GM21619 (cell line): ENCODE measurements at regions not wholly inside any gene's neighbourhood (a gene's known extent, or its start where the extent isn't known, plus 50 kb on each side); places are given as distances from the start of the nearest gene placed in this dataset.

Experiments
- ATAC-seq: cut with Tn5 transposase; IDR thresholded peaks from one replicate; pipeline ENCODE4 v1.9.1; 2021; ENCODE audit not compliant: unreplicated experiment

GRCh38 chr5:2302169-2302568 is 419.4 kb upstream of the IRX4 start:
- ATAC-seq: no peak

- ATAC-seq: no peak
These were observed 418.3 kb upstream of the IRX4 start for GRCh38 chr5:2300861-2301574.

GRCh38 chr5:2300421-2300820 is 417.7 kb upstream of the IRX4 start:
- ATAC-seq: no peak

GRCh38 chr5:2299388-2300220 is 416.9 kb upstream of the IRX4 start:
- no peak for ATAC-seq

DNA sequence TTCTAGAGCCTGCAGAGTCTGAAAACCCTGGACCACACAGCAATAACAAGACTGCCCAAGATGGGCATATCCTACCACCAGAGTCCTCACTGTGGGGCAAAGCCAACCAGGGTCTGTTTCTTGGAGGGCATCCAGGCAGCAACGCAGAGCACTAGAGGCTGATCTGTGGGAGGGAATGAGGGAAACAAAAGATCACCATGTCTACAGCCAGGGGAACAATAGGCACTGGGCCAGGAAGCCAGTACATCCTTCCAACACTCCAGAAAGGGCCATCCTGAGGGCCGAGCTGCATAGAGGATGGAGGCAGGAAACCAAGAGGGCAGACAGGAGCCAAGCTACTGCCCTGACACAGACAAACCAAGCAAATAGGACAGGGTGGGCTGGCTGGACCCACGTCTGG is 416.1 kb upstream of the IRX4 start:
- ATAC-seq: no peak

- no peak for ATAC-seq
These were observed 415.3 kb upstream of the IRX4 start for GRCh38 chr5:2297991-2298390.

DNA sequence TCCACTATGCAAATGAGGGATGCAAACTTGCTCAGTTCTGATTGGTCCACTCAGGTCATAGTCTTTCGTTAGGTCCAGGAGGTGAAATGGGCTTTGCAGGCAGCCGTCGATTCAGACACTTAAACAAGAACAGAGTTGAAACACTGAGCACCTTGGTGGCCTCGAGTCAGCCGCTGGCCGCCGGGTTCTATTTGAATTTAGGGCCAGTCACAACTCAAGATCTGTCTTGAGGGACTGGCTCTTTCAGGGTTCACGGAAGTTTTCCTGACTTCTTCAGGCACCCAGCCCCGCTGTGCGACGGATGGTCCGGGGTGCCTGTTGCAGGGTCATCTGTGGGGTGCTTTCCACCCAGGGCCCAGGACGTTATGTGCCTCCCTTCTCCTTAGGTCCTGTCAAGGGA is 412.8 kb upstream of the IRX4 start:
- ATAC-seq: no peak

- no peak for ATAC-seq
These were observed 411.2 kb upstream of the IRX4 start for GRCh38 chr5:2293906-2294305.

- no peak for ATAC-seq
These were observed 408.6 kb upstream of the IRX4 start for GRCh38 chr5:2291146-2291840.

GRCh38 chr5:2289380-2289779 is 406.7 kb upstream of the IRX4 start:
- ATAC-seq: no peak

DNA sequence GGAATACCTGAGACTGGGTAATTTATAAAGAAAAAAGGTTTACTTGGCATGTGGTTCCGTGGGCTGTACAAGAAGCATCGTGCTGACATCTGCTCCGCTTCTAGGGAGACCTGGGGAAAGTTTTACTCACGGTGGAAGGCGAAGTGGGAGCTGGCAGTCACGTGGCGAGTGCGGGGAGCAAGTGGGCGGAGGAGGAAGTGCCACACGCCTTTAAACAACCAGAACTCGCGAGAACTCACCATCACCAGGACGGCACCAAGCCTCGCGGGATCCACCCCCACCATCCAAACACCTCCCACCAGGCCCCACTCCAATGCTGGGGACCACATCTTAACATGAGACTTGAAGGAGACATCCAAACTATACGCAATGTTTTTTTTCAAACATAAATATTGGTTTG is 406.2 kb upstream of the IRX4 start:
- no peak for ATAC-seq

DNA sequence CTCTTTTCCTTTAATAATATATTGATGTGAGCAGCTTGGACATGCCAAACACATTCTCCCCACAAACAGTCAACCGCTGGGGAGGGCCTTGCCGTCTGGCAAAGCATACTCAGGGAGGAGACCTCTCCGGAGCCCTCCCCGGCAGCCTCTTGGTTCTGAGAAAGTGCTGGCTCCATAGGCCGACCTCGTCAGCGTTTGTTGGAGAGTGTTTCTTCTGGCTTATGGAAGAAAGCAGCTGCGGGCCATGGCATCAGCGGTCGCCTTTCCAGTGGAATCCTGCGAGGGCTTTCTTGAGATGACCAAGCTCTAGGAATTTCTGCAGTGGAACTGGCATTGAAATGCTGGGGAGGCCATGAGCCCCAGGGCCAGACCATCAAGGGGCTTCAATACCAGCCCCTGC is 405.7 kb upstream of the IRX4 start:
- ATAC-seq: no peak

DNA sequence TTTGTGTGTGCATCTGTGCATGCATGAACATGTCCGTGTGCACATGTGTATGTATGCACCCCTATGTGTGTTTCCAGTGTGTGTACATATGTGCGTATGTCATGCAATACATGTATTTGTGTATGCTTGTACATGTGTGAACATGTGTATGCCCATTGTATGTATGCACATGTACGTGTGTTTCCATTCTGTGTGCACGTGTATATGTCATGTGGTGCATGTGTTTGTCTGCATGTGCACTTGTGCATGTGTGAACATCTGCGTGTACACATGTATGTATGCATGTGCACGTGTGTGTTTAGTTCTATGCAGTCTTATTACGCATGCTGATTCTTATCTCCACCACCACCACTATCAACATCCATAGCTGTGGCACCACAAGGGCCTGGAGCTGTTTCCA is 403.5 kb upstream of the IRX4 start:
- no peak for ATAC-seq

DNA sequence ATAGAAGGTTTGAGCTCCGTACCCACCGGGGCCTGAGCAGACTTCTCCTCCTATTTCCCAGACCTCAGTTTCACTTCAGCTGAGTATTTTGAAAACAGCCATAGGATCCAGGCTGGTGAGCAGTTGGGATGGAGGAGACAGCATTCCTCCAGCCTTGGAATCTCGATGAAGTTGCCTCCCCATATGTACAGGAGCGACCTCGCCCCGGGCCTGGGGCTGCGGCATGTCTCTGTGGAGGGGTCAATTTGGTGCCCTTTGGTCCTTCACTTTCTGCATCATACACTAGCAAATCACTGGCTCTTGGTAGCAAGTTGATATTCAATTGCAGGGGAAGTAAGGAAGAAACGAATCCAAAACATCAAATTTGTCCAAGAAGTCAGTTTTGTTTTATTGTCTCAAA is 402.0 kb upstream of the IRX4 start:
- ATAC-seq: no peak

- ATAC-seq: no peak
These were observed 400.8 kb upstream of the IRX4 start for GRCh38 chr5:2283481-2284045.

DNA sequence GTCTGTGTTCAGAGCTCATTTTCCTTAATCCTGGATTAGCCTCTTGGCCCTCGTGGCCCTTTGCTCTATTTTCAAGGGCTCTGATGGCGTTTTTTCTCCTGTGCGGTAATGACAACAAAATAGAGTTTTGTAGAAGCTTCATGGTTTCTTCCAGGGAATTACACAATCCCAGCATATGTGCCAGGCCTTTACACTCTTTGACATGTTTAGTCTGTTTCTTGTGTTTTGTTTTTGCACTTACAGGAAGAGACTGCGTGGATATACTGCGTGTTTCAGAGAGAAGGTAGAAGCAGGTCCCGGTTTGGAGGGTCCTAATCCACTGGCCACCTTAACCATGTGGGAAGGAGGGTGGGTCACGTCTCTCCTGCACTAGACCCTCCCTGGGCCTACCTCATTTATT is 400.2 kb upstream of the IRX4 start:
- ATAC-seq: no peak

DNA sequence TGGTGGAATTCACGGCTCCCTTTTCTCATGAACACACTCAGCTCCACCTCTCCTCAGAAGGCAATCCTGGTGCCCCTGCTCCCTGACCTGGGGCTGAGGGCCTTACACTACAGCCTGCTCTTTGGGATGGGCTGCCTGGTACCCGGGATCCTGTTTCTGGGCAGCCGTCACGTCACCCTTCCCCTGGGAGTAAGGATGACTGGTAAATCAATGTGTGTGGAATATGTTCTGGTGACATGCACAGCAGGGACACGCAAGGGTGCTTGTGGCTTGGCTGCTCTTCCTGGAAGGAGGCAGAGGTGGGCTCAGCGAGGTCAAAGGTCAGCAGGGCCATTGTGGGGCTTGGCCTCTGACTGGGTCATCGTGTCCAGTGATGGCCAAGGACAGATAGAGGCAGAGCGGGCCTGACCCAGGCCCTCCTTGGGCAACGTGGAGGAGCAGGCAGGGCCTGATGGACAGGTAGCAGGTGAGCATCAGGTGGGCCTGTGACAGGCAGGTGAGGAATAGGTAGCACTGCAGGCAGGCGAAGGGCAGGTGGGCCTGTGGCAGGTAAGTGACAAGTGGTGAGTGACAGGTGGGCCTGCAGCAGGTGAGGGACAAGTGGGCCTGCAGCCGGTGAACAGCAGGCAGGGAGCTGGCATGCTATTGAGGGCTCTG is 399.4 kb upstream of the IRX4 start:
- ATAC-seq: no peak

GRCh38 chr5:2281446-2281845 is 398.7 kb upstream of the IRX4 start:
- no peak for ATAC-seq

DNA sequence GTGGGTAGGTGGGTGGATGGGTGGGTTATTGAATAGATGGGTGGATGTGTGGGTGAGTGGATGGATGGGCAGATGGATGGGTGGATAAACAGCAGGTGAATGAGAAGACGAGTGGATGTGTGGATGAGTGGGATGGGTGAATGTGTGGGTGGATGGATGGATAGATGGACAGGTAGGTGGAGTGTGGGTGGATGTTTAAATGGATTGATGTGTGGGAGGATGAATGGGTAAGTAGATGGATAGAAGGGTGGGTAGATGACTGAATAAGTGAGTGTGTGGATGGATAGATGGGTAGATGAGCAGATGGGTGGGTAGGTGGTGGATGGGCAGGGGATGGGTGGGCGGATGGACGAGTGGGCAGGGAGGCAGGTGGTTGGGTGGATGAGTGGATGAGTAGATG is 397.6 kb upstream of the IRX4 start:
- ATAC-seq: no peak

DNA sequence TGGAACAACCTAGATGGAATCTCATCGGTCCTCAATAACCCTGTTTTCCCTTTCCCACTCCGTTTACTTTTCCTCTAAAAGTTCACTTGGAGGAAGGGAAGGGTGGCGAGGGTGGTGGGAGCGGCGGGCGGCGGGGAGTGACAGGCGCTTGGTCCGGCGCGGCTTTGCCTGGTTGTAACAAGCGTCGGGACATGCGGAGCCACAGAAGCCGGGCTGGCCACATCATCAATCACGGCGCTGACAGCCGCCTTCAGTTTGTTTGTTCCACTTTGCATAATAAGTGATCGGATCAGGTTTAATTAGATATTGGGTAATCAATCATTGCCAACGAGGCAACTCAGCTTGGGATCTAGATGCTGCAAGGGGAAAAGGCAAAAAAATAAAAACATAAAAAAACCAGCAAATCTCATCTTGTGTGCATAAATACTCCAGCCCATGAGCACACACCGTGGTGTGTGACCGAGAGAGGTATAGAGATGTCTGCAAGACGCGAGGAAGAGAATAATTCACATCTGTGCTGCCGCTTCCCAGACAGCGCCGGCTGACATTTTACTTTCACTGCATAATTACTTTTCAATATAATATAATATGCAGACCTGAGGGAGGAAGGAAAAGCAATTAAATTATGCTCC is 396.2 kb upstream of the IRX4 start:
- ATAC-seq: no peak

- ATAC-seq: no peak
These were observed 395.2 kb upstream of the IRX4 start for GRCh38 chr5:2277886-2278285.
